GM18861 (cell line): ENCODE measurements at regions not wholly inside any gene's neighbourhood (a gene's known extent, or its start where the extent isn't known, plus 50 kb on each side); places are given as distances from the start of the nearest gene placed in this dataset.

ENCODE experiments used
- ATAC-seq: cut with Tn5 transposase; IDR thresholded peaks from one replicate; pipeline ENCODE4 v1.9.1; 2021; ENCODE audit not compliant: unreplicated experiment

- no peak for ATAC-seq
These were observed 612.3 kb upstream of the SLITRK5 start for GRCh38 chr13:87058786-87059329.

GRCh38 chr13:87078947-87079795, 592.0 kb upstream of the SLITRK5 start:
- no peak for ATAC-seq

GRCh38 chr13:87080100-87080779, 590.9 kb upstream of the SLITRK5 start:
- no peak for ATAC-seq

- ATAC-seq, result no peak
These were observed 587.0 kb upstream of the SLITRK5 start for GRCh38 chr13:87084192-87084591.

- no peak for ATAC-seq
These were observed 583.4 kb upstream of the SLITRK5 start for GRCh38 chr13:87087741-87088140.

- no peak for ATAC-seq
These were observed 581.8 kb upstream of the SLITRK5 start for GRCh38 chr13:87089391-87089790.

GRCh38 chr13:87093399-87093798, 577.8 kb upstream of the SLITRK5 start:
- no peak for ATAC-seq

- no peak for ATAC-seq
These were observed 576.5 kb upstream of the SLITRK5 start for GRCh38 chr13:87094646-87095045.

- ATAC-seq, result no peak
These were observed 570.7 kb upstream of the SLITRK5 start for GRCh38 chr13:87100431-87100830.

GRCh38 chr13:87107651-87108050, 563.5 kb upstream of the SLITRK5 start:
- ATAC-seq, result no peak

GRCh38 chr13:87120476-87120875, 550.7 kb upstream of the SLITRK5 start:
- ATAC-seq, result no peak

GRCh38 chr13:87122551-87122950, 548.6 kb upstream of the SLITRK5 start:
- no peak for ATAC-seq

- no peak for ATAC-seq
These were observed 547.0 kb upstream of the SLITRK5 start for GRCh38 chr13:87123987-87124784.

GRCh38 chr13:87124785-87125074, 546.4 kb upstream of the SLITRK5 start:
- no peak for ATAC-seq

GRCh38 chr13:87128036-87128435, 543.1 kb upstream of the SLITRK5 start:
- no peak for ATAC-seq

GRCh38 chr13:87128491-87128890, 542.7 kb upstream of the SLITRK5 start:
- ATAC-seq, result no peak

- ATAC-seq, result no peak
These were observed 541.4 kb upstream of the SLITRK5 start for GRCh38 chr13:87129602-87130300.

- no peak for ATAC-seq
These were observed 540.7 kb upstream of the SLITRK5 start for GRCh38 chr13:87130423-87130822.

GRCh38 chr13:87131611-87132010, 539.6 kb upstream of the SLITRK5 start:
- ATAC-seq, result no peak

- no peak for ATAC-seq
These were observed 532.3 kb upstream of the SLITRK5 start for GRCh38 chr13:87138866-87139265.

- ATAC-seq, result no peak
These were observed 524.1 kb upstream of the SLITRK5 start for GRCh38 chr13:87147076-87147475.
